Omental fat pad (tissue), 3 donors: ENCODE measurements at regions not wholly inside any gene's neighbourhood (a gene's known extent, or its start where the extent isn't known, plus 50 kb on each side); places are given as distances from the start of the nearest gene placed in this dataset.

Experiments
- ATAC-seq: fragments of 150-250 bp; one replicate; pipeline ENCODE4 v1.9.1; 2016; ENCODE audit warnings: mild to moderate bottlenecking, moderate library complexity; ENCODE audit not compliant: low FRiP score
- DNase-seq: peaks from one replicate; pipeline ENCODE4 v3.0.0-alpha.2; 2019; ENCODE audit warnings: low spot score
- TF ChIP-seq, protein P1 (sequence below), 3 donors: fragments of 450-650 bp; IDR thresholded peaks; one replicate each; pipeline ENCODE4 v1.5.1; 2016 to 2017; ENCODE audit warnings: antibody characterized with exemption in 3 of 3, mild to moderate bottlenecking in 3 of 3, moderate library complexity in 2 of 3

DNA sequence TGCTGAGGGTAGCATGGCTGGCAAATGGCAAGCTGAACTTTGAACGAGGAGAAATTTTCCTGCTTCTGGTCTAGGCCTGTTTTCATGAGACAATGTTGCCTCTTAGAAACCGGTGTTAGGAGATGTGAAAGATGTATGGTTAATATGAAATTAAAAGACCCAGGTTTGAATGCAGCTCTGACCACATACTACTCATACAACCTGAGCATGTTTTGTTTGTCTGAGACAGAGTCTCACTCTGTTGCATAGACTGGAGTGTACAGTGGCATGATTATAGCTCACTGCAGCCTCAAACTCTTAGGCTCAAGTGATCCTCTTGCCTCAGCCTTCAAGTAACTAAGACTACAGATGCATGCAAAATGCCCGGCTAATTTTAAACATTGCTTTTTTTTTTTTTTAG is 193.4 kb upstream of the FZD8 start:
- TF ChIP-seq, protein P1, sequence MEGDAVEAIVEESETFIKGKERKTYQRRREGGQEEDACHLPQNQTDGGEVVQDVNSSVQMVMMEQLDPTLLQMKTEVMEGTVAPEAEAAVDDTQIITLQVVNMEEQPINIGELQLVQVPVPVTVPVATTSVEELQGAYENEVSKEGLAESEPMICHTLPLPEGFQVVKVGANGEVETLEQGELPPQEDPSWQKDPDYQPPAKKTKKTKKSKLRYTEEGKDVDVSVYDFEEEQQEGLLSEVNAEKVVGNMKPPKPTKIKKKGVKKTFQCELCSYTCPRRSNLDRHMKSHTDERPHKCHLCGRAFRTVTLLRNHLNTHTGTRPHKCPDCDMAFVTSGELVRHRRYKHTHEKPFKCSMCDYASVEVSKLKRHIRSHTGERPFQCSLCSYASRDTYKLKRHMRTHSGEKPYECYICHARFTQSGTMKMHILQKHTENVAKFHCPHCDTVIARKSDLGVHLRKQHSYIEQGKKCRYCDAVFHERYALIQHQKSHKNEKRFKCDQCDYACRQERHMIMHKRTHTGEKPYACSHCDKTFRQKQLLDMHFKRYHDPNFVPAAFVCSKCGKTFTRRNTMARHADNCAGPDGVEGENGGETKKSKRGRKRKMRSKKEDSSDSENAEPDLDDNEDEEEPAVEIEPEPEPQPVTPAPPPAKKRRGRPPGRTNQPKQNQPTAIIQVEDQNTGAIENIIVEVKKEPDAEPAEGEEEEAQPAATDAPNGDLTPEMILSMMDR (IDR thresholded peaks at IDR 0.05): no peak
- ATAC-seq (no peak), DNase-seq (no peak)

DNA sequence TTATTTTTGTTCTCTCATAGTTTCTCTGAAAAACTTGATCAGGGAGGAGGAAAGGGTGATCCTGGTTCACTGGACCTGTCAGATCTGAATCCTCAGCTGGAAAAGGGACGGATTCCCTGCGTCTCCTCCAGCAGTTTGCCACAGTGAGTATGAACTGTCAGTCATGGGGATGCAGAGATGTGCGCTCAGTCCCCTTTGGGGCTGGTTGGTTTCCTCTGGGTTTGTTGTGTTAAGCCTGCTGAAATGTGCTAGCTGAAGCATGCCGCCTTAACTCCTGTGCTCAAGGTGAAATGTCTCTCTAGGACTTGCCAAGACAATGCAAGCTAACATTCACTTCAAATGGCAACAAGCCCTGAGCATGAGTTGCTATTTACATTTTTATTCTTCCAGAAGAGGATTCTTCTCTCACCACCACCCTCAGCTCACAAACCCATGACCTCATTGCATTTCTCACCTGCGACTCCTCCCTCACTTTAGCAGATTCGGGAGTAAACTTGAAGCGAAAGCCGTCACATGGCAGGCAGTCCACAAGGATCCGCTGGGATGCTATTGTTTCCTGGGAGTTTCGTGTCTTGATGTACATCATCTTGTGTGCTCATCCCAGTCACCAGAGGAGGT is 192.9 kb upstream of the FZD8 start:
- ATAC-seq: no peak
- DNase-seq: no peak
- TF ChIP-seq, protein P1 (IDR thresholded peaks at IDR 0.05): no peak

DNA sequence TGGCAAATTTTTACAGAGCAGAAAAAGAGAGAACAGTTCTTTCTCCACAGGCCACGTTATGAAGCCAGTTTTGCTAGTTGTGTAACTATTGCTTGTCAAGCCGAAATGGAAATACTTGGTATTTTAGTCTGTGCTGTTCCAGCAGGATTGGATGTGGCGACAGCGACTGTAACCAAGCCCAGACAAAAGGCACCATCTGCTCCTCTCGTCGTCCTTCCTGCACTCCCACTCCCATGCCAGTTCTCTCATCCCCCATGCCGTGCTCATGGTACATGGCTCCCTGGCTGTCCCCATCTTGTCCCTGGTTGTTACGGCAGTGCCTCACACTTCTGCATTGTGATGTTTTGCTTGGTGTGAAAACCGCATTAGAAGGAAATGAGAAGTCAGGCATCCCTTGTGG is 185.7 kb upstream of the FZD8 start:
- TF ChIP-seq, protein P1 (IDR thresholded peaks at IDR 0.05): no peak
- ATAC-seq (no peak), DNase-seq (no peak)

DNA sequence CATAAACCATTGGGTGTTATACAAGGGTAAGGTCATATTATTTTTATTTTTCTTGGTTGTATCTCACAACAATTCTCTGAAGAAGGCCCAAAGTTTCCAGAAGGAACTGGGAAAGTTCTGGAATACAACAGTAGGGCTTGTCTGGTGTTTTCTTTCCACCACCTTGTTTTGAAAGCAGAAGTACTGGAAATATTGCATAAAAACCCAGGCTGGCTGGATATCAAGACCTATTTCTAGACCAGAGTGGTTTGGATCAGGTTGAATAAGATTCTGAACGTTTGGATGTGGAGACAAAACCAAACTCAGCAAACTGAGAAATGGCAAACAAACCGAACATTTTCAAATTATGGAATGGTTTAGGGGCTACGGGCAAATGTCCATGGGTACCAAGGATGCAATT is 182.6 kb upstream of the FZD8 start:
- ATAC-seq (no peak), DNase-seq (no peak)
- TF ChIP-seq, protein P1 (IDR thresholded peaks at IDR 0.05): no peak

DNA sequence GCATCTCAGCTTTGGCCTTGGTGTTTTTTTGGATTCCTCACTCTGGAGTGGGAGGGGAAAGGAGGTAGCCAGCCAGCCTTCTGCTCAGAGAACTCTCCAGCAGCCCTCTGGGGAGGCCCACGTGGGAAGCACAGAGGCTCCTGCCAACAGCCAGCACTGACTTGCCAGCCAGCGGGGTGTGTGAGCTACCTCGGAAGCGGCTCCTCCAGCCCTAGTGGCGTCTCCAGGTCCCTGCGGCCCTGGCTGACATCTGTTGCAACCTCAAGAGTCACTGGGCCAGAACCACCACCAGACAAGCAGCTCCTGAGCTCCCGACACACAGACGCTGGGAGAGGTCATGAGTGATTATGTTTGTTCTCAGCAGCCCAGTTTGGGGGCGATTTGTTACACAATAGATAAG is 180.2 kb upstream of the FZD8 start:
- ATAC-seq (peak; percentile 84), DNase-seq (peak; percentile 25)
- TF ChIP-seq, protein P1 (IDR thresholded peaks at IDR 0.05): no peak

DNA sequence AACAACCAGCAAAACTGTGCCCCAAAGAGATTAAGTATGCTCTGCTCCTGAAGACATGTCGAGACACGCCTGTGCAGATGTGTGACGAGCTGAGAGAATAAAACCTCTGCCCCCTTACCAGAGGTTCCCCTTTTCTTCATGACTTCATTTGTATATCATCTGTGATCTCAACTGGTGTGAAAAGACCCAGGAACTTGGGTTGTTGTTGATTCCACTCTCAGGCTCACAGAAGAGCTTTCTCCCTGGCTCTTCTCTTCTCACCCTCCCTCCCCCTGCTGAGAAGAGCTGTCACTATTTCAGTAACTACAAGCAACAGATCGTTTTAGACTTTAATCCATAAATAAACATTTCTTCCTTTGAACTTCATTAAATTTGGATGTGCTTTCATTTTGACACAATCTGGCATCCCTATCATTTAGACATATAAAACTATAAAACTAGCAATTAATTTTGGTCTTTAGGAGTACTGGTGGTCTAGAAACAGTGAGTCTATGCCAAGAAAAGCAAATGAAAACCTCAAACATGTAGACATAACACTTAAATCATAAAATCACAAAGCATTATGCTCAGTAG is 179.3 kb upstream of the FZD8 start:
- no peak for ATAC-seq
- DNase-seq: no peak
- TF ChIP-seq, protein P1 (IDR thresholded peaks at IDR 0.05): no peak

DNA sequence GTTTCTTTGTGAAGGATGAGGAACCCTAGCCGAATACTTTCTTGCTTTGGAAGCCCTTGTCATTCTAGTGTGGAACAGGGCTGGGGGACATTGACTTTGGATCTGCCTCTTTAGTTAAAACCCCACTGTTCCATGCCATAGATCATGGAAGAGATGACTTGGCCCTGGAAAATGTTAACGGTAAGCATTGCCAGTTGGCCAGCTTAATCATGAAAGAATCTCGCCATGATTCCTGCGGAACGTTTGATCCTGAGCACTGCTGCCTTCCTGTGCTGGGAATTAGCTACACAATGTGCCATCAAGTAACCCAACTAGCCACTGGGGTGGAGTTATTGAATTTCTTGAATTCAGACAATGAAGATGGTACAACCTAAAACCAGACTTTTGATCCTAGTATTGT is 177.6 kb upstream of the FZD8 start:
- ATAC-seq: no peak
- no peak for DNase-seq
- TF ChIP-seq, protein P1 (IDR thresholded peaks at IDR 0.05): no peak
